Renal cortical epithelial cell (primary cell): ENCODE measurements at regions not wholly inside any gene's neighbourhood (a gene's known extent, or its start where the extent isn't known, plus 50 kb on each side); places are given as distances from the start of the nearest gene placed in this dataset.
A peak's percentile ranks its signal among the peaks of the same experiment; 100 is the strongest.
"Not testable (repeated sequence)": the region's sequence is repeated elsewhere in the genome, so short reads cannot be mapped to it uniquely, and the experiment has no call there.

ENCODE experiments used
- DNase-seq: peaks from one replicate; pipeline ENCODE4 v3.0.0-alpha.2; 2011; ENCODE audit warnings: low read depth

DNA sequence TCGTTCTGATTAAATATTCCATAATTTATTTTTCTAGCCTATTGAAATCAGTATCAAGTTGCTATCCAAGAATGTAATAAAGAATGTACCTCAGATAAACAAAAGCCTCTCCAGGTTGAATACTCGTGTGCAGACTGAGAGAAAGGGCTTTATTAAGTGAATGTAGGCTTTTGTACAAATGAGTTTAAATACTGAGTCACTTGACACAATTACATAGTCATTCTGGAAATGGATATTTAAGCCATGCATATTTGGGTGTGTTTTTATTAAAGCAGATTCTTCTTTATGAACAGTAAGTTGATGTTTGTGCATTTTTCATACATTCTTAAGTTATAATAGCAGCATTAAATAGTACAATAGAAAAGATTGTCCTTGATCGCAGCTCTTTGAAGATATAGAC, 139.8 kb upstream of the GK2 start:
- DNase-seq = no peak

DNA sequence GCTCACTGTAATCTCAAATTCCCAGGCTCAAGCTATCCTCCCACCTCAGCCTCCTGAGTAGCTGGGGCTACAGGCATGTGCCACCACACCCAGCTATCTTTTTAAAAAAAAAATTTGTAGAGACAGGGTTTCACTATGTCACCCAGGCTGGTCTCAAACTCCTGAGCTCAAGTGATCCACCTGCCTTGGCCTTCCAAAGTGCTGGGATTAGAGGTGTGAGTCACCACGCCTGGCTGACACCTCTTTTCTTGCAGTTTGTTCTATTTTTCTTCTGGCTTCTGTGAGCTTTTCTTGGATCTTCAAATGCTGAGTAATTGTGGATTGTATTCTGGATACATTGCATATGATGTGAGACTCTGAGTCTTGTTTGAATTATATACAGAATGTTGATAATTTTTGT, 137.3 kb upstream of the GK2 start:
- DNase-seq = not testable (repeated sequence)

- no peak for DNase-seq
Observed at GRCh38 chr4:79540143-79540542, 132.1 kb upstream of the GK2 start.

DNA sequence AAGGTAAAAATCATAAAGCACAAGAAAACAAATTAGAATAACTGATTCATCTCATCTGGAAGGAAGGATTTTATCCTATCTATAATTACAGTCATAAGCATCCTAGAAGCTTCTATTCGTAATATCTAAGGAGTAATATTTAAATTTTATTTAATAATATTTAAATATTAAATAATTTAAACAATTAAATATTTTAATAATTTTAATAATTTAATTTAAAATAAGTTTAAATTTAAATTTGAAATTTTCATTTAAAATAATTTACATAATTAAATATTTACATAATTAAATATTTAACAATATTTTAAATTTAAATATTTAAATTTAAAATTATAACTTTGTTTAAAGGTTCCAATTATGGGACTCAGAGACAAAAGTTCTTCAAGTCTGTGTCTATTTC, 127.5 kb upstream of the GK2 start:
- no peak for DNase-seq

GRCh38 chr4:79528241-79528706, 120.2 kb upstream of the GK2 start:
- peak; percentile 11 for DNase-seq

DNA sequence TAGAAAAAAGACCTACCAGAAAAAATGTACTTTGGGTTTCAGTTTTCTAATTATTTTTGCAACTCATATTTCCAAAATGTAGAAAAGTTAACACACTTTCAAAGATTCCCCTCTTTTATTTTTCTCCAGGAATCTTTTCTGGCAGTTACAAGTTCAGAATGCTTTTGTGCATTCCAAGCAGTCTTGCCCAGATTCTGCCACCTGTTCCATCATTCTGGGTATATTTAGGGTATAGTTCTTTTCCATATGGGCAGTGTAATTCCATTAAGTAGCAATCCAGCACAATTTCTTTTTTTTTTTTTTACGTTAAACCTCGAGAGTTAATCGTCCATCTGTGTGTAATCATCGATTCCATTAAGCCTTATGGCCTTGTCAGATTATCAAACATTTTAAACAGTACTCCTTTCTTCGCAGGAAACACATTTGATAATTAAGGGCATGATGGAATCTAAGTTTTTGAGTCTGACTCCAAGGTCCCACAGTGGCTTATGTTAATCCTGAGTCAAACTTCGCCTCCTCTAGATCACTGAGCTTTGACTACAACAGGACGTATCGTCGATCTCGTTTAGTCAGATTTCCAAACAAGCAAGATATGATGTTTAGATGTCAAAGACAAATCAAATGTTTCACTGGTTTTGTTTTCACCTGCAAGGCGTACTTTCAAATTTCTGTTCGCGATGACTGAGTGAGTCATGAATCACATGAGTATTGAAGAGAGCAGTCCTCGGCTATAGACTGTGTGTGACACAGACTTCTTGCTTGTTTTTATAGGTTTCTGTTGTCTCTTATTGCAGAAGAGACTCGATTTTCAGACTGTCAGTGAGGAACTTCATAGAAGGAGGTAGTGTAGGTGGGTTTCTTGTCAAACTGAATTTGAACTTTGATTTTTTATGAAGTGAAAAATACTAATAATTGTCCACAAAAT, 118.9 kb upstream of the GK2 start:
- DNase-seq = no peak

DNA sequence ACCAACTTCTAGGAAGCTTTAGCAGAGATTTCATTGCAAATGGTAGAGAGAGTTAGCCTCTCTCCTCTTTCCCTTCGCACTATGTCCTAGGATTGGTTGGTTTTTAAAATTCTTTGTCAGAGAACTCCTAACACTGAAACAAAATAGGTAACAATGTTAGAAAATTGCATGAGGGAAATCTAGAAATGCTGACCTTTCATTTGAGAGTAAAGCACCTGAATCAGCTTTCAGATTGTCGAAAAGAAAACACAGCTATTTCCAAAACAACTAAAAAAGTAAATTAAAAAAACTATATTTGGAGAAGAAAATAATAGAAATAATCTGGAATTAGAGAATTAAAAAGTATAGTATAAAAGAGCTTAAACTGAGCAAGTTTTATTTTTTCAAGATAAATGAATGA, 108.1 kb upstream of the GK2 start:
- no peak for DNase-seq

- DNase-seq = no peak
Observed at GRCh38 chr4:79514621-79515329, 106.7 kb upstream of the GK2 start.

DNA sequence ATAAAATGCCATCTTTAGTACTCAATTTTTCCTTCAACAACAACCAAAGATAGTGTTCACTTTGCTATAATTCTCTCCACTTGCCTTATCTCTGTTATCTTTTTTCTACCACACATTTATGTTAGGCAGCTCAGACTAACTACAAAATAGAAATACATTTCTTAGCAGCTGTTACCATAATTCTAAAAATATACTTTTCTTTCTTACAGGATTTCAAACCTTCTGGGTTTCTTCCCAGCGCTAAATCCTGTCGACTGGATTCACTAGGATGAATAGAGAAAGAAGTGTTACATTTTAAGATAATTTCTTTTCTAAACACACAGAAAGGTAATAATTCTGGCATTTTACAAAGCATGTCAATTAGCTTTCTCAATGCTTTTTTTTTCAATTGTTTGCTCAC, 105.5 kb upstream of the GK2 start:
- no peak for DNase-seq

DNA sequence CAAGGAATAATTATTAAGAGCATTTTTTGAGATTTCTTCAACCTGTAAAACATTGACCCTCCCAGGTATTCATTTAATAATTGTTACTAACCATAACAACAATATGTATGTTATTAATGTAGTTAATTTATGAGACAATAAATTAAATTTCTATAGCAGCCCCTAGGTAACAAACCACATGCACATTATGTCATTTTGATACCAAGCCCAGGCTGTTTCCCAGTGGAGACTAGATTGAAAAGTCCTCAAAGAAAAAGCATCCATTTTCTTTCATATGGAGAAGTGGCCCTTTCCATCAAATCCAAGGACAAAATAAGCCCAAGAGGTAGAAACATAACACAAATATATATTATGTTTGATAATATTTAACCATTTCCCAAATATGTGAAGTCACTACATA, 104.3 kb upstream of the GK2 start:
- no peak for DNase-seq

DNA sequence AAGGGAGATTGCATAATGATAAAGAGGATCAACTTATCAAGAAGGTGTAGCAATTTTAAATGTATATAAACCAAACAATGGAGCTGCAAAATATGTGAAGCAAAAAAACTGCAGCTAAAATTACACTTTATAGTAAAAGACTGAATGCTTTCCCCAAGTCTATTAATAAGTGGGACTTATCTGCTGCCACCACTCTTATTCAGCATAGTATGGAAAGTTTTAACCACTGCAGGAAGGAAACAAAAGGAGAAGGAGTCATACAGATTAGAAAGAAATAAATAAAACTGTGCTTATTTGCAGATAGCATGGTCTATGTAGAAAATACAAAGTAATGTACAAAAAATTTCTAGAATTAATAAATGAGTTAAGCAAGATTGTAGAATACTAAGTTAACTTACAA, 94.1 kb upstream of the GK2 start:
- no peak for DNase-seq

DNA sequence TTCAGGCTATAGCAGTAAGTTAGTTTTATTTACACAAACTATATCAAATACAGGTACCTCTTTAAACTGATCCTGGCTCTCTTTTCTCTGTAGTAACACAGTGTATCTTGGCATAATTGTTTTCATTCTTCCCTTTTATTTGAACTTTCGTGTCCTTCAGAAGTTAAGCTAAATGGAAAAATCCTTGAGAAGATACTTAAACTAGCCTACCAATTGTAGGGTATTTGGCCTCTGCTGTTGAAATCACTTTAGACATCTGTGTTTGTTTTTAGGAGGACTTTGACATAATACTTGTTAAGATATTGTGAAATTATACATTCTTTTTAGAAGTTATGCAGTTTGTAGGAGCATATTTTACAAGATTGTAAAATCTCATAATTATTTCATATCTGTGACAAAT, 90.3 kb upstream of the GK2 start:
- DNase-seq = no peak

DNA sequence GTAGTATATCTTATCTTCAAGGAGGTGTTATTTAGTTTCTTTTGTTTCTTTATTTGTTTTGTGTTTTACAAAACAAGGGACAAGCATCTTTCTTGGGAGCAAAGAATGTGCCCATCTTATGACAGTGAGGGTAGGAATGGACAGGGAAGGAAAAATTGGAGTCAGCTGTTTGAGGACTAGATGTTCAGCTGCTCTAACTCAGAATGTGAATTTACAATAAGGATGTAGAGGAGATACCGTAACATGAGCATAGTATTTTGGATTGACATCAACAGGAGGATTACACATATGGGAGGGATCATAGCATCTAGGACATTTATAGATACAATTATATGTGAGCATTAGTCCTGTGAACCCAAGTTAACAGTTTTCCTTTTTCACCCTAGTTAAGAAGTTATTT, 89.0 kb upstream of the GK2 start:
- DNase-seq = no peak

DNA sequence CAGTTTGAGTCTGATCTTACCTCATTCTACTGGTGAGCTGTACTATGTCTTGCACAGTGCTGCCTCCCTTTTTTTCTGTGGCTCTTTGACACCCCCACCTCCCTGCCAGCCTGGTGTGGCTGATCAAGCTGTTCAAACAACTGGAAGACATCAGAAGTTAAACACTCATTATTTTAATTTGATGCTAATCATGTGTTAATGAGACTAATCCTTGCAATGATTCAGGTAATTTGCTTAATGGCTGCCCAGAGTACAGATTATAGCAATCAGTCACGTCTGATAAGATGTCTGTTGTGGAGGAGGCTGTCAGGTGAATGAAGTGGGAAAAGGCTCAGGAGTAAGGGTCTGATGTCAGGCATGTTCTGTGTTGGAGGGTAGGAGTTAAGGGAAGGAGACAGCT, 87.4 kb upstream of the GK2 start:
- DNase-seq = no peak

- DNase-seq = no peak
Observed at GRCh38 chr4:79492148-79492547, 84.1 kb upstream of the GK2 start.

DNA sequence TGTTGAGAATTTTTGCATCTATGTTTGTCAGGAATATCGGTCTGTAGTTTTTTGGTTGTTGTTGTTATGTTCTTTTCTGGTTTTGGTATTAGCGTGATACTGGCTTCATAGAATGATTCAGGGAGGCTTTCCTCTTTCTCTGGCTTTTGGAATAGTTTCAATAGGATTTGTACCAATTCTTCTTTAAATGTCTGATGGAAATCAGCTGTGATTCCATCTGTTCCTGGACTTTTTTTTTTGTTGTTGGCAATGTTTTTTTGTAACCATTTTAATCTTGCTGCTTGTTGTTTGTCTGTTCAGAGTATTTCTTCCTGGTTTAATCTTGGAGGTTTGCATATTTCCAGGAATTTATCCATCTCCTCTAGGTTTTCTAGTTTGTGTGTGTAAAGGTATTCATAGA, 81.5 kb upstream of the GK2 start:
- no peak for DNase-seq

DNA sequence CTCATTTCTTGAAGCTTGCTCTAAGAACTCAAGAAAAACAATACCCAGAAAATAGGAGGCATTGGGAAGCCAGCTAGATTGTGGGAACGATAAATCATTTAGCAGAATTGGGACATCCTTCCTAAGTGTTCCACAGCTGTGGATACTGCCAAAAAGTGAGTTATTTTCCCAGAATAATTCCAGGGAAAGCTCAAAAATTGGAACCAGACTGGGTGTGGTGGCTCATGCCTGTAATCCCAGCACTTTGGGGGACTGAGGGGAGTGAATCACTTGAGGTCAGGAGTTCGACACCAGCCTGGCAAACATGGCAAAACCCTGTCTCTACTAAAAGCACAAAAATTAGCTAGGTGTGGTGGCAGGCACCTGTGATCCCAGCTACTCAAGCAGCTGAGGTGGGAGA, 68.2 kb upstream of the GK2 start:
- no peak for DNase-seq

GRCh38 chr4:79473439-79473724, 65.4 kb upstream of the GK2 start:
- no peak for DNase-seq

- no peak for DNase-seq
Observed at GRCh38 chr4:79472693-79473438, 64.8 kb upstream of the GK2 start.

DNA sequence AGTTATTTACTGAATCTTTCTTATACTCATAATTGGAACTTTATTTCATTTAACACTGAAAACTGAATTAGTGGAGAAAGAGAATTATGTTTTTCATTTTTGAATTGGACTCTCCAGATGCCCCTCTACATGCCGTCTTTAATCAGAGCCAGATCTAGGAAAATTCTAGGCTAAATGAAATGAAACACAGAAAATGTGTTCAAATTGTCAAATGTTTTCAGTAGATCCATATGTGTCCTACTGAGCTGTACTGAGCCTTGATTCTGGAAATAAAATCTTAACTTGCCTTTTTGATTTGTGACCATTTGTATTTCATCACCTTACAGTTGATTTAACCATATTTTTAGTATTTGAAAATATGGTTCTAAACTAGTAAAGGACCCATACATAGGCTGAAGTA, 64.0 kb upstream of the GK2 start:
- no peak for DNase-seq

- DNase-seq = no peak
Observed at GRCh38 chr4:79471309-79471708, 63.3 kb upstream of the GK2 start.

DNA sequence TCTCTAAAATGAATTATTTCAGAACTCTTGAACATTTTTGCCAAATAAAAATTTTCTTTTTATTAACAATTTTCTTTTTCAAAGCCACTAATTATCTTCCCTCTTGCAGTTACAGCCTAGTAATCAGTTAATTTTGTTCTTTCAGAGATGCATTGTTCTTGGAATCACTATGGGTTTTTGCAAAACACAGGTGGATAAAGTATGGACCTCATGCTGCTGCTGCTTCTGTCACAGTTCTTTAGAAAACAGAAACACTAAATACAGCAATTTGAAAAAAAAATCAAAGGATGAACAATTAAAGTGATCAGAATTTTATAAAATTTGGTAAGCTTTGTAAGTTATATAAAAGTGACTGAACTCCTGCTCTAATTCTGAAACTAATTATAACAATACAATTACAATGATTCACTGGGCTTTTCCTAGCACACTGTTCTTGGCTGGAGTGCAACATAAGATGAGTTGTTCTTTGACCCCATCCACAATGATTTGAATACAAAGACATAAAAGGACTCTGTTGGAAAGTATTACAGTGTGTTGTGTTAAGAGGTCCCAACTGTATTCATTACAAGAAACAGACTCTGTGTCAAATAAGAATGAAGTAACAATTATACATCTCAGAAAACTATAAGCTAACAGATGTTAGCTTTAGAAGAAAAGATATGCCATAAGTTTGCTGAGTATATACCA, 59.4 kb upstream of the GK2 start:
- peak; percentile 24 for DNase-seq
